SH-SY5Y (cell line): ENCODE measurements at regions not wholly inside any gene's neighbourhood (a gene's known extent, or its start where the extent isn't known, plus 50 kb on each side); places are given as distances from the start of the nearest gene placed in this dataset.

ENCODE experiments used
- GATA2 ChIP-seq: IDR thresholded peaks from 2 replicates; pipeline ENCODE4 v1.6.1; 2011; ENCODE audit warnings: mild to moderate bottlenecking, low read depth, low read length
- GATA3 ChIP-seq: IDR thresholded peaks from 2 replicates; pipeline ENCODE4 v1.6.1; 2011; ENCODE audit warnings: low read depth, mild to moderate bottlenecking, low read length, moderate library complexity

DNA sequence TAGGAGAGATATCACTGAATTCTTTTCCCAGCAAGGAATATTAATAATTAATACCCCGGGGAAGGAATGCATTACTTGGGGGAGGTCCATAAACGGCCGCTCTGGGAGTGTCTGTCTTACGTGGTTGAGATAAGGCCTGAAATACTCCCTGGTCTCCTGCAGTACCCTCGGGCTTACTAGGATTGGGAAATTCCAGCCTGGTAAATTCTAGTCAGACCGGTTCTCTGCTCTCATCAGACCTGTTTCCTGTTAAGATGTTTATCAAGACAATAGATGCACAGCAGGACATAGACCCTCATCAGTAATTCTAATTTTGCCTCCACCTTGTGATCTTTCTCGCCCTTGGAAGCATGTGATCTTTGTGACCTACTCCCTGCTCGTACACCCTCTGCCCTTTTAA is 162.8 kb upstream of the KCND2 start:
- TF ChIP-seq GATA2 (no peak), GATA3 (no peak)
